Lower lobe of right lung (tissue), 2 donors: ENCODE measurements at regions not wholly inside any gene's neighbourhood (a gene's known extent, or its start where the extent isn't known, plus 50 kb on each side); places are given as distances from the start of the nearest gene placed in this dataset.

Experiments
- ATAC-seq, 2 donors: fragments of 200-7000 bp; cut with Tn5 transposase; one replicate each; pipeline ENCODE4 v1.9.1; 2020 to 2022; ENCODE audit warnings: mild to moderate bottlenecking in 2 of 2, moderate library complexity in 2 of 2
- DNase-seq: peaks from one replicate; pipeline ENCODE4 v3.0.0-alpha.2; 2020
- H3K27ac ChIP-seq: fragments of 200-600 bp; one replicate; pipeline ENCODE4 v1.8.0; 2022
- H3K27me3 ChIP-seq: fragments of 200-600 bp; one replicate; pipeline ENCODE4 v1.8.0; 2022; ENCODE audit warnings: low read depth
- H3K36me3 ChIP-seq: fragments of 200-600 bp; one replicate; pipeline ENCODE4 v1.8.0; 2022; ENCODE audit warnings: mild to moderate bottlenecking
- H3K4me1 ChIP-seq: fragments of 200-600 bp; one replicate; pipeline ENCODE4 v1.8.0; 2022
- H3K4me3 ChIP-seq: fragments of 200-600 bp; one replicate; pipeline ENCODE4 v1.8.0; 2022; ENCODE audit warnings: mild to moderate bottlenecking
- H3K9me3 ChIP-seq: fragments of 200-600 bp; one replicate; pipeline ENCODE4 v1.8.0; 2022
- CTCF ChIP-seq: fragments of 200-600 bp; IDR thresholded peaks from one replicate; pipeline ENCODE4 v1.8.0; 2022; ENCODE audit warnings: antibody characterized with exemption, mild to moderate bottlenecking
- intact Hi-C: fragments of 100-400 bp; cut with DNase I; formaldehyde crosslinking; loops from one replicate; pipeline ENCODE4 v1.11.0; 2022
- donor health status: DM: no; HTN: yes; CAD: no; lungs with severe emphysema.

GRCh38 chr11:119985551-119985950 lies 152.4 kb downstream of the TRIM29 start:
- no peaks in the 10 kb centered on the region for H3K4me1 ChIP-seq
- H3K27ac ChIP-seq = no peak overlapping the region
- TF ChIP-seq CTCF = no peak
- intact Hi-C loops = no loop called here
- H3K4me3 ChIP-seq = no peak overlapping the region
- ATAC-seq = no peak
- H3K36me3 ChIP-seq = no peaks in the 10 kb centered on the region
- DNase-seq = no peak
- H3K27me3 ChIP-seq = peaks cover 9% of the 10 kb centered on the region
- no peaks in the 10 kb centered on the region for H3K9me3 ChIP-seq

- ATAC-seq (no peak), DNase-seq (no peak)
- intact Hi-C loops = no loop called here
- Histone ChIP-seq H3K9me3 (no peaks in the 10 kb centered on the region), H3K27ac (no peak overlapping the region), H3K27me3 (peaks cover 18% of the 10 kb centered on the region), H3K4me3 (no peak overlapping the region), H3K36me3 (no peaks in the 10 kb centered on the region), H3K4me1 (no peaks in the 10 kb centered on the region)
- TF ChIP-seq CTCF = no peak
Measured at GRCh38 chr11:119983816-119984215, 154.1 kb downstream of the TRIM29 start.

GRCh38 chr11:119983240-119983732 lies 154.6 kb downstream of the TRIM29 start:
- Histone ChIP-seq H3K9me3 (no peaks in the 10 kb centered on the region), H3K36me3 (no peaks in the 10 kb centered on the region), H3K4me1 (no peaks in the 10 kb centered on the region), H3K27me3 (peaks cover 18% of the 10 kb centered on the region), H3K27ac (no peak overlapping the region), H3K4me3 (no peak overlapping the region)
- no peak for TF ChIP-seq CTCF
- ATAC-seq (no peak), DNase-seq (no peak)
- intact Hi-C loops = no loop called here

GRCh38 chr11:119982517-119983239 lies 155.2 kb downstream of the TRIM29 start:
- ATAC-seq (no peak), DNase-seq (no peak)
- Histone ChIP-seq H3K27ac (no peak overlapping the region), H3K36me3 (no peaks in the 10 kb centered on the region), H3K4me3 (no peak overlapping the region), H3K27me3 (peaks cover 18% of the 10 kb centered on the region), H3K4me1 (no peaks in the 10 kb centered on the region), H3K9me3 (no peaks in the 10 kb centered on the region)
- no peak for TF ChIP-seq CTCF
- intact Hi-C loops = no loop called here

GRCh38 chr11:119980431-119980830 lies 157.5 kb downstream of the TRIM29 start:
- intact Hi-C loops = no loop called here
- ATAC-seq (no peak), DNase-seq (no peak)
- Histone ChIP-seq H3K9me3 (no peaks in the 10 kb centered on the region), H3K27ac (no peak overlapping the region), H3K4me1 (no peaks in the 10 kb centered on the region), H3K27me3 (peaks cover 17% of the 10 kb centered on the region), H3K36me3 (no peaks in the 10 kb centered on the region), H3K4me3 (no peak overlapping the region)
- TF ChIP-seq CTCF = no peak
